K562 (cell line): ENCODE measurements at regions not wholly inside any gene's neighbourhood (a gene's known extent, or its start where the extent isn't known, plus 50 kb on each side); places are given as distances from the start of the nearest gene placed in this dataset.

Experiments
- ATAC-seq: fragments of 200-7000 bp; cut with Tn5 transposase; 3 replicates; pipeline ENCODE4 v1.9.1; 2020; ENCODE audit warnings: moderate library complexity
- BruUV-seq: library from RNA; stranded (reverse); fragments of 400-500 nt; replicated peaks from 2 replicates; lab custom pipeline; 2021; lab: Mats Ljungman, UMichigan
- CTCF ChIA-PET: fragments of 300-600 bp; formaldehyde crosslinking; extraction: SDS; loops from one replicate; lab custom pipeline; 2021; ENCODE audit warnings: low intra/inter-chr PET ratio; lab: Yijun Ruan, JAX
- POLR2A ChIA-PET: fragments of 300-600, 350-650 bp; sonication (Branson Sonifier 250); formaldehyde crosslinking; extraction: SDS; loops from one replicate; lab custom pipeline; 2021; ENCODE audit warnings: antibody characterized with exemption, inconsistent platforms; lab: Yijun Ruan, JAX
- DNase-seq, 4 experiments: peaks; one replicate each; pipeline versions ENCODE4 v3.0.0 to v3.0.0-alpha.2; 2011 to 2018; ENCODE audit warnings: low spot score in 3 of 4, mixed read lengths in 3 of 4; ENCODE audit errors: extremely low read depth in 1 of 4
- FAIRE-seq: peaks from 2 replicates; lab custom pipeline; 2011; peaks lifted over from hg19 to GRCh38; lab: Jason Lieb, UNC
- H2AFZ ChIP-seq: 2 replicates; pipeline ENCODE4 v1.6.0; 2011; ENCODE audit warnings: low read depth, low read length, control low read depth, inconsistent platforms
- H3K27ac ChIP-seq: fragments of 200-600 bp; 3 replicates; pipeline ENCODE4 v1.8.0; 2011; ENCODE audit warnings: low read depth, mild to moderate bottlenecking, control low read depth, inconsistent platforms, low read length, moderate library complexity, mixed read lengths; ENCODE audit errors: extremely low read depth
- H3K27me3 ChIP-seq, 2 experiments: fragments of 300-600 bp in 1 of 2; 2 replicates in 1 of 2; 3 replicates in 1 of 2; pipeline versions ENCODE4 v1.6.0 to v1.8.0; 2011; ENCODE audit warnings: inconsistent platforms in 2 of 2, low read length in 2 of 2, mild to moderate bottlenecking in 1 of 2, mixed read lengths in 1 of 2, moderate library complexity in 1 of 2; ENCODE audit not compliant: control insufficient read depth in 2 of 2, insufficient read depth in 2 of 2
- H3K36me3 ChIP-seq: fragments of 300-600 bp; 3 replicates; pipeline ENCODE4 v1.8.0; 2011; ENCODE audit warnings: mild to moderate bottlenecking, low read length, inconsistent platforms; ENCODE audit not compliant: control insufficient read depth, insufficient read depth
- H3K4me1 ChIP-seq, 2 experiments: fragments of 200-600 bp in 1 of 2; replicated peaks in 1 of 2; 2 replicates in 1 of 2; 3 replicates in 1 of 2; pipeline versions ENCODE4 v1.5.1 to v1.8.0; 2011; ENCODE audit warnings: inconsistent platforms in 2 of 2, low read length in 2 of 2, mild to moderate bottlenecking in 1 of 2, mixed read lengths in 1 of 2, moderate library complexity in 1 of 2; ENCODE audit not compliant: control insufficient read depth in 2 of 2, insufficient read depth in 2 of 2
- H3K4me2 ChIP-seq: 2 replicates; pipeline ENCODE4 v1.6.1; 2011; ENCODE audit warnings: low read length, control low read depth, inconsistent platforms, mixed read lengths; ENCODE audit not compliant: insufficient read depth
- H3K4me3 ChIP-seq: fragments of 200-600 bp; sonication (generic), shearing (Covaris generic); 2 replicates; pipeline ENCODE4 v1.5.1; 2016; ENCODE audit warnings: control low read depth, inconsistent platforms
- H3K79me2 ChIP-seq: fragments of 200-600 bp; 3 replicates; pipeline ENCODE4 v1.8.0; 2011; ENCODE audit warnings: low read length, inconsistent platforms; ENCODE audit not compliant: control insufficient read depth, insufficient read depth
- H3K9ac ChIP-seq, 2 experiments: 2 replicates each; pipeline versions ENCODE4 v1.6.0 to v1.6.1; 2011; ENCODE audit warnings: low read depth in 2 of 2, low read length in 2 of 2, control low read depth in 1 of 2, inconsistent platforms in 1 of 2, mild to moderate bottlenecking in 1 of 2, mixed read lengths in 1 of 2; ENCODE audit not compliant: insufficient read depth in 1 of 2
- H3K9me1 ChIP-seq: one replicate; pipeline ENCODE4 v1.6.0; 2011; ENCODE audit warnings: inconsistent platforms, mild to moderate bottlenecking, low read length, moderate library complexity; ENCODE audit not compliant: control insufficient read depth, insufficient read depth
- H3K9me3 ChIP-seq: replicated peaks from 2 replicates; pipeline ENCODE4 v1.5.1; 2011; ENCODE audit warnings: low read depth, low read length, inconsistent platforms; ENCODE audit not compliant: control insufficient read depth, insufficient read depth
- H4K20me1 ChIP-seq: replicated peaks from 2 replicates; pipeline ENCODE4 v1.6.1; 2011; ENCODE audit warnings: low read length, inconsistent platforms, mixed read lengths; ENCODE audit not compliant: control insufficient read depth, insufficient read depth
- E2F6 ChIP-seq, 2 experiments: IDR thresholded peaks; 2 replicates each; pipeline ENCODE4 v1.6.1; 2011; ENCODE audit warnings: borderline replicate concordance in 1 of 2, control low read depth in 1 of 2, low read depth in 1 of 2, low read length in 1 of 2, mild to moderate bottlenecking in 1 of 2, mixed read lengths in 1 of 2, moderate library complexity in 1 of 2; ENCODE audit not compliant: insufficient read depth in 1 of 2, insufficient read length in 1 of 2, poor library complexity in 1 of 2, severe bottlenecking in 1 of 2; ENCODE audit errors: extremely low read depth in 1 of 2
- ETS2 ChIP-seq: IDR thresholded peaks from 2 replicates; pipeline ENCODE4 v1.6.1; 2016; ENCODE audit warnings: borderline replicate concordance, missing genetic modification characterization, mild to moderate bottlenecking, moderate library complexity, missing compliant biosample characterization; ENCODE audit not compliant: poor library complexity, severe bottlenecking
- SMARCE1 ChIP-seq: fragments of 450-650 bp; IDR thresholded peaks from 2 replicates; pipeline ENCODE4 v1.7.1; 2016; ENCODE audit warnings: mild to moderate bottlenecking
- TAL1 ChIP-seq: fragments of 450-650 bp; IDR thresholded peaks from 2 replicates; pipeline ENCODE4 v1.6.1; 2016; ENCODE audit warnings: mild to moderate bottlenecking
- ZNF444 ChIP-seq: fragments of 250-450 bp; sonication (Bioruptor Pico); IDR thresholded peaks from 2 replicates; pipeline ENCODE4 v1.4.0; 2020; ENCODE audit warnings: mild to moderate bottlenecking, moderate library complexity
- WGBS: fragments of 100-300 bp; shearing (Covaris generic); methylation state at CpG from one replicate; pipeline ENCODE4 v1.1.6; 2016; ENCODE audit warnings: low coverage, mixed read lengths; ENCODE audit not compliant: insufficient coverage; ENCODE audit errors: missing lambda C conversion rate; 5-methylcytosine and 5-hydroxymethylcytosine counted together
- in situ Hi-C: fragments of 300-500 bp; cut with MboI; formaldehyde crosslinking; loops from 4 replicates; pipeline ENCODE4 v1.15.0; 2018; ENCODE audit warnings: inconsistent platforms, mixed read lengths
- intact Hi-C: fragments of 100-400 bp; cut with micrococcal nuclease; formaldehyde crosslinking; loops from 2 replicates; pipeline ENCODE4 v1.14.2; 2022

GRCh38 chr14:22513066-22513812 lies 75.8 kb downstream of the DAD1 start:
- WGBS, result 7% methylated on average over 3 of the region's 3 CpGs
- intact Hi-C loops, result no loop called here
- CTCF ChIA-PET, result no interaction called here
- H3K79me2 ChIP-seq, result no peaks in the 10 kb centered on the region
- H3K4me1 ChIP-seq, result peaks cover 0 to under 1% of the 10 kb centered on the region in 2 experiments; a peak in 1 of 5 replicates
- POLR2A ChIA-PET, result interaction anchor here (0.5 kb wide), 1 partner anchor 43 kb away, joined by 4 read pairs; no protein-coding TSS in a partner anchor
- ATAC-seq (no peak), DNase-seq (no peak), FAIRE-seq (no peak)
- BruUV-seq, result no TSS peak
- TF ChIP-seq E2F6 (IDR thresholded peaks at IDR 0.05; ENCODE audit: borderline replicate concordance in 1 of 2, extremely low read depth in 1 of 2, insufficient read depth in 1 of 2, insufficient read length in 1 of 2, low read depth in 1 of 2, low read length in 1 of 2, poor library complexity in 1 of 2, severe bottlenecking in 1 of 2), result no peak
- TF ChIP-seq ETS2 (tag), result no peak
- no peak for TF ChIP-seq ZNF444 (CRISPR knock-in tag)
- no peak for TF ChIP-seq SMARCE1
- no peak for TF ChIP-seq TAL1
- H3K4me2 ChIP-seq, result no peak overlapping the region
- H3K4me3 ChIP-seq, result no peak overlapping the region
- no peaks in the 10 kb centered on the region for H4K20me1 ChIP-seq
- H3K27me3 ChIP-seq, result no peaks in the 10 kb centered on the region
- no peak overlapping the region for H3K9ac ChIP-seq
- H3K9me3 ChIP-seq, result no peaks in the 10 kb centered on the region
- H3K36me3 ChIP-seq, result no peaks in the 10 kb centered on the region
- no peaks in the 10 kb centered on the region for H3K9me1 ChIP-seq
- H2AFZ ChIP-seq, result no peak overlapping the region
- in situ Hi-C loops, result no loop called here
- H3K27ac ChIP-seq, result no peak overlapping the region
